ENCODE measurements at regions not wholly inside any gene's neighbourhood (a gene's known extent, or its start where the extent isn't known, plus 50 kb on each side); places are given as distances from the start of the nearest gene placed in this dataset.

DNA sequence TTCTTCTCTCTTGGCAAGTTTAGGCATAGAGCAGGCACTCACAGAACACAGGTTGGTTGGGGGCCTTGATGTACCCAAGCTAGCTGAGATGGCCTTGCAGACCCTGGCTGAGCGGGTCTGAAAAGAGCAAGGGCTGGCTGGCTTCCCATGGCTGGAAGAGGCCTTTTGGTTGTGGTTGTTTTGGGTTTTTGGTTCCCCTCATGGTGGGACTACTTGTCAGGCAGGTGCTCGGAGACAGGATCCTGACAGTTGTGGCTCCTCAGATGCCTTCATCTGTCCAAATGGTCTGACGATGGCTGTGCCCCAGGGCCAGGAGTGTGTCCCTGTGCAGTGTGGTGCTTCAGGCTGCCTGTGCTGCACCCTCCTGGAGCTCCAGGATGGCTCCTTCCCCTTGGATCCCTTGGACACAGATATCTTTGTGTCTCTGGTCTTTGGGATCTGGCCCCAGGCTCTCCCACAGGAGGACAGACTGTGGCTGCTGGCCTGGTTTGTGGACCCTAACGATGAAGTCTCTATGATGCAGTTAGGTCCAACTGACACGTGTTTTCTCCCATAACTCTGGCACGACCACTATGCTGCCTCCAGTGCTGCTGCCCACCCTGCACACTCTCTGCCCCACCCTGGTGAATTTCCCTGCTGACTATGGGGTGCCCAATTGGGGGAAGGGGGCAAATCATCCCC, 321.5 kb upstream of the ZNF32 start:
- no peak overlapping the region for H3K9ac ChIP-seq (ENCODE audit: insufficient read depth, low read length, poor library complexity, severe bottlenecking)
- 82% methylated on average over 4 of the region's 6 CpGs for WGBS (ENCODE audit: insufficient coverage)
- H3K9me3 ChIP-seq (replicated peaks in 1 of 2; ENCODE audit: control insufficient read depth in 1 of 2, insufficient read depth in 1 of 2, low read length in 2 of 2): no peaks in the 10 kb centered on the region
- no peak for DNase-seq
- intact Hi-C loops (cut with micrococcal nuclease): no loop called here
- TF ChIP-seq, protein P1, sequence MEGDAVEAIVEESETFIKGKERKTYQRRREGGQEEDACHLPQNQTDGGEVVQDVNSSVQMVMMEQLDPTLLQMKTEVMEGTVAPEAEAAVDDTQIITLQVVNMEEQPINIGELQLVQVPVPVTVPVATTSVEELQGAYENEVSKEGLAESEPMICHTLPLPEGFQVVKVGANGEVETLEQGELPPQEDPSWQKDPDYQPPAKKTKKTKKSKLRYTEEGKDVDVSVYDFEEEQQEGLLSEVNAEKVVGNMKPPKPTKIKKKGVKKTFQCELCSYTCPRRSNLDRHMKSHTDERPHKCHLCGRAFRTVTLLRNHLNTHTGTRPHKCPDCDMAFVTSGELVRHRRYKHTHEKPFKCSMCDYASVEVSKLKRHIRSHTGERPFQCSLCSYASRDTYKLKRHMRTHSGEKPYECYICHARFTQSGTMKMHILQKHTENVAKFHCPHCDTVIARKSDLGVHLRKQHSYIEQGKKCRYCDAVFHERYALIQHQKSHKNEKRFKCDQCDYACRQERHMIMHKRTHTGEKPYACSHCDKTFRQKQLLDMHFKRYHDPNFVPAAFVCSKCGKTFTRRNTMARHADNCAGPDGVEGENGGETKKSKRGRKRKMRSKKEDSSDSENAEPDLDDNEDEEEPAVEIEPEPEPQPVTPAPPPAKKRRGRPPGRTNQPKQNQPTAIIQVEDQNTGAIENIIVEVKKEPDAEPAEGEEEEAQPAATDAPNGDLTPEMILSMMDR (IDR thresholded peaks at IDR 0.05): no peak
- no peak overlapping the region for H3K4me2 ChIP-seq (replicated peaks; ENCODE audit: extremely low read depth, low read length, poor library complexity, severe bottlenecking)
- H3K9me3 Mint-ChIP-seq: peaks cover 0 to 4% (median 0%) of the 10 kb centered on the region in 7 donors
- no peaks in the 10 kb centered on the region for H3K36me3 ChIP-seq (replicated peaks in 1 of 2; ENCODE audit: control insufficient read depth in 1 of 2, insufficient read depth in 2 of 2, low read length in 2 of 2)
- no peaks in the 10 kb centered on the region for H3K4me1 ChIP-seq (ENCODE audit: control insufficient read depth in 1 of 2, insufficient read depth in 2 of 2, low read length in 2 of 2)
- no peak overlapping the region for H3K27ac Mint-ChIP-seq
- H4K20me1 ChIP-seq (ENCODE audit: insufficient read depth, low read length): no peaks in the 10 kb centered on the region
- H3K27ac ChIP-seq (ENCODE audit: low read depth in 1 of 2, low read length in 2 of 2): no peak overlapping the region
- H2AFZ ChIP-seq (ENCODE audit: insufficient read depth, low read depth, low read length, poor library complexity, severe bottlenecking): no peak overlapping the region
- H3K4me3 Mint-ChIP-seq: no peak overlapping the region
- peaks cover 5% of the 10 kb centered on the region for H3K4me1 Mint-ChIP-seq
- H3K36me3 Mint-ChIP-seq: no peaks in the 10 kb centered on the region
- H3K4me3 ChIP-seq (replicated peaks in 1 of 3; ENCODE audit: low read depth in 2 of 3, low read length in 3 of 3): no peak overlapping the region
- peaks cover 0 to 6% of the 10 kb centered on the region in 2 donors for H3K27me3 ChIP-seq (ENCODE audit: control insufficient read depth in 2 of 2, insufficient read depth in 2 of 2, low read length in 2 of 2)
- peaks cover 17 to 26% (median 20%) of the 10 kb centered on the region in 3 donors for H3K27me3 Mint-ChIP-seq (ENCODE audit: low read depth in 3 of 3)
- H3K79me2 ChIP-seq (ENCODE audit: insufficient read depth, low read length): no peaks in the 10 kb centered on the region

DNA sequence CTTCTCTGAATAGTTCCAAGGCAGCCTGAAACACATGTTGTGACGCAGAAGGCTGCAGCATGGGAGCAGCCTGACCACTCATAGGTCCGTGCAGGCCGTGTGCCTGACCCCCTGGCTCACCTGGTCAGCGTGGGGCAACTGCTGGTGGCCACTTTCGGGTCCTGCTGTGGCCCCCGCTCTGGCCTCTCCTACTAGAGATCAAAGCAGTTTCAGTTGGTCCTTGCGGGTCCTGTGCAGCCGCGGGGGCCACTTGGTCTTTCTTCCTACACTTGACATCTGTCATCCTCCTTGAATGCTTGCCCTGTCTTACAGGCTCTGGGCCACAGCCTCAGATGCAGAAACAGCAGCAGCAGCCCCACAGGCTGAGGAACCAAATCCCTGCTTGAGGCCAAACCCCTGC, 320.8 kb upstream of the ZNF32 start:
- no peak for DNase-seq
- Histone ChIP-seq H3K36me3 (replicated peaks in 1 of 2; ENCODE audit: control insufficient read depth in 1 of 2, insufficient read depth in 2 of 2, low read length in 2 of 2) (no peaks in the 10 kb centered on the region), H3K4me3 (replicated peaks in 1 of 3; ENCODE audit: low read depth in 2 of 3, low read length in 3 of 3) (no peak overlapping the region), H3K4me2 (replicated peaks; ENCODE audit: extremely low read depth, low read length, poor library complexity, severe bottlenecking) (no peak overlapping the region), H3K27ac (ENCODE audit: low read depth in 1 of 2, low read length in 2 of 2) (no peak overlapping the region), H3K4me1 (ENCODE audit: control insufficient read depth in 1 of 2, insufficient read depth in 2 of 2, low read length in 2 of 2) (no peaks in the 10 kb centered on the region), H3K9me3 (replicated peaks in 1 of 2; ENCODE audit: control insufficient read depth in 1 of 2, insufficient read depth in 1 of 2, low read length in 2 of 2) (no peaks in the 10 kb centered on the region), H3K9ac (ENCODE audit: insufficient read depth, low read length, poor library complexity, severe bottlenecking) (no peak overlapping the region), H3K79me2 (ENCODE audit: insufficient read depth, low read length) (no peaks in the 10 kb centered on the region), H3K27me3 (ENCODE audit: control insufficient read depth in 2 of 2, insufficient read depth in 2 of 2, low read length in 2 of 2) (peaks cover 0 to 10% of the 10 kb centered on the region in 2 donors), H2AFZ (ENCODE audit: insufficient read depth, low read depth, low read length, poor library complexity, severe bottlenecking) (no peak overlapping the region), H4K20me1 (ENCODE audit: insufficient read depth, low read length) (no peaks in the 10 kb centered on the region)
- Mint-ChIP-seq H3K36me3 (no peaks in the 10 kb centered on the region), H3K4me1 (peaks cover 9% of the 10 kb centered on the region), H3K9me3 (peaks cover 0 to 4% (median 0%) of the 10 kb centered on the region in 7 donors), H3K27me3 (ENCODE audit: low read depth in 3 of 3) (peaks cover 18 to 31% (median 25%) of the 10 kb centered on the region in 3 donors), H3K4me3 (no peak overlapping the region), H3K27ac (no peak overlapping the region)
- 89% methylated on average over 9 of the region's 9 CpGs for WGBS (ENCODE audit: insufficient coverage)
- TF ChIP-seq, protein P1 (IDR thresholded peaks at IDR 0.05): no peak
- intact Hi-C loops (cut with micrococcal nuclease): no loop called here
